GM12878 (cell line): ENCODE measurements at regions not wholly inside any gene's neighbourhood (a gene's known extent, or its start where the extent isn't known, plus 50 kb on each side); places are given as distances from the start of the nearest gene placed in this dataset.

Source experiments
- ATAC-seq: fragments of 200-7000 bp; cut with Tn5 transposase; 3 replicates; pipeline ENCODE4 v1.9.1; 2020; ENCODE audit warnings: mild to moderate bottlenecking, moderate library complexity
- BruUV-seq: library from RNA; stranded (reverse); fragments of 400-500 nt; replicated peaks from 2 replicates; lab custom pipeline; 2021; lab: Mats Ljungman, UMichigan
- CTCF ChIA-PET: fragments of 300-600 bp; sonication (Branson Sonifier 250); formaldehyde crosslinking; extraction: SDS; loops from one replicate; lab custom pipeline; 2021; ENCODE audit warnings: inconsistent platforms; lab: Yijun Ruan, JAX
- POLR2A ChIA-PET: fragments of 350-600 bp; formaldehyde crosslinking; extraction: SDS; loops from one replicate; lab custom pipeline; 2021; ENCODE audit warnings: inconsistent platforms; lab: Charles Lee
- RAD21 ChIA-PET: fragments of 300-600 bp; sonication (Branson Sonifier 250); formaldehyde crosslinking; loops from one replicate; lab custom pipeline; 2023; ENCODE audit warnings: antibody characterized with exemption; ENCODE audit not compliant: unreplicated experiment; lab: Charles Lee
- SMC1A ChIA-PET: fragments of 300-600 bp; sonication (Branson Sonifier 250); formaldehyde crosslinking; loops from one replicate; lab custom pipeline; 2023; ENCODE audit not compliant: unreplicated experiment, uncharacterized antibody; lab: Charles Lee
- DNase-seq: peaks from one replicate; pipeline ENCODE4 v3.0.0-alpha.2; 2011; ENCODE audit warnings: low read depth, low spot score
- FAIRE-seq: peaks from 3 replicates; lab custom pipeline; 2011; peaks lifted over from hg19 to GRCh38; lab: Jason Lieb, UNC
- H2AFZ ChIP-seq: 2 replicates; pipeline ENCODE4 v1.6.0; 2011; ENCODE audit warnings: low read depth, low read length, control low read depth; ENCODE audit not compliant: control insufficient read depth
- H3K27ac ChIP-seq: 2 replicates; pipeline ENCODE4 v1.5.1; 2011; ENCODE audit warnings: control low read depth; ENCODE audit not compliant: control insufficient read depth, insufficient read depth
- H3K27me3 ChIP-seq, 2 experiments: replicated peaks in 1 of 2; 2 replicates each; pipeline versions ENCODE4 v1.6.0 to v1.6.1; 2011; ENCODE audit warnings: low read length in 1 of 2; ENCODE audit not compliant: control insufficient read depth in 2 of 2, insufficient read depth in 2 of 2
- H3K36me3 ChIP-seq, 2 experiments: 2 replicates each; pipeline ENCODE4 v1.5.1; 2011; ENCODE audit warnings: low read length in 1 of 2; ENCODE audit not compliant: control insufficient read depth in 2 of 2, insufficient read depth in 2 of 2
- H3K4me1 ChIP-seq: 2 replicates; pipeline ENCODE4 v1.6.1; 2011; ENCODE audit warnings: mild to moderate bottlenecking, low read length, moderate library complexity, mixed read lengths; ENCODE audit not compliant: control insufficient read depth, insufficient read depth
- H3K4me2 ChIP-seq: 2 replicates; pipeline ENCODE4 v1.6.0; 2011; ENCODE audit warnings: control low read depth; ENCODE audit not compliant: control insufficient read depth, insufficient read depth
- H3K4me3 ChIP-seq: fragments of 200-600 bp; sonication (generic); 2 replicates; pipeline ENCODE4 v1.5.1; 2016
- H3K79me2 ChIP-seq: 2 replicates; pipeline ENCODE4 v1.6.0; 2011; ENCODE audit warnings: low read length; ENCODE audit not compliant: control insufficient read depth, insufficient read depth
- H3K9ac ChIP-seq: 2 replicates; pipeline ENCODE4 v1.8.0; 2011; ENCODE audit warnings: low read length, control low read depth, mixed read lengths; ENCODE audit not compliant: control insufficient read depth, insufficient read depth
- H3K9me3 ChIP-seq: replicated peaks from 3 replicates; pipeline ENCODE4 v1.5.1; 2011; ENCODE audit warnings: mild to moderate bottlenecking, low read length; ENCODE audit not compliant: control insufficient read depth, insufficient read depth
- H4K20me1 ChIP-seq: 2 replicates; pipeline ENCODE4 v1.6.0; 2011; ENCODE audit not compliant: control insufficient read depth, insufficient read depth
- BRCA1 ChIP-seq: IDR thresholded peaks from 2 replicates; pipeline ENCODE4 v1.6.1; 2011; ENCODE audit warnings: low read depth, low read length, improper control_type of control experiment
- FOXK2 ChIP-seq: fragments of 450-650 bp; IDR thresholded peaks from 2 replicates; pipeline ENCODE4 v1.6.1; 2017; ENCODE audit warnings: mild to moderate bottlenecking, moderate library complexity
- IKZF1 ChIP-seq: fragments of 450-650 bp; conservative IDR thresholded peaks from 2 replicates; pipeline ENCODE4 v1.6.1; 2017; ENCODE audit warnings: antibody characterized with exemption, mild to moderate bottlenecking
- IKZF2 ChIP-seq, 2 experiments: fragments of 450-650 bp; IDR thresholded peaks; 2 replicates each; pipeline ENCODE4 v1.6.1; 2017; ENCODE audit warnings: mild to moderate bottlenecking in 2 of 2, moderate library complexity in 2 of 2
- MEF2B ChIP-seq: fragments of 450-650 bp; IDR thresholded peaks from 2 replicates; pipeline ENCODE4 v1.6.1; 2018; ENCODE audit warnings: mild to moderate bottlenecking, moderate library complexity; ENCODE audit not compliant: partially characterized antibody, poor library complexity, severe bottlenecking
- MTA3 ChIP-seq: IDR thresholded peaks from 2 replicates; pipeline ENCODE4 v1.6.1; 2012; ENCODE audit warnings: low read length, inconsistent platforms, borderline replicate concordance
- MYB ChIP-seq: fragments of 150-350 bp; IDR thresholded peaks from 2 replicates; pipeline ENCODE4 v1.6.1; 2014; ENCODE audit warnings: mild to moderate bottlenecking, low read depth, low read length, borderline replicate concordance
- NBN ChIP-seq: fragments of 450-650 bp; IDR thresholded peaks from 2 replicates; pipeline ENCODE4 v1.6.1; 2016
- NR2F1 ChIP-seq: fragments of 450-650 bp; conservative IDR thresholded peaks from 2 replicates; pipeline ENCODE4 v1.6.1; 2017; ENCODE audit warnings: mild to moderate bottlenecking
- PAX5 ChIP-seq: IDR thresholded peaks from 2 replicates; pipeline ENCODE4 v1.6.1; 2011; ENCODE audit warnings: low read depth, low read length, borderline replicate concordance
- RFX5 ChIP-seq: IDR thresholded peaks from 2 replicates; pipeline ENCODE4 v1.6.1; 2011; ENCODE audit warnings: low read depth, low read length, improper control_type of control experiment
- YY1 ChIP-seq: IDR thresholded peaks from 2 replicates; pipeline ENCODE4 v1.6.1; 2011; ENCODE audit warnings: low read depth, mild to moderate bottlenecking, low read length
- ZBED1 ChIP-seq: IDR thresholded peaks from 2 replicates; pipeline ENCODE4 v1.6.1; 2016; ENCODE audit warnings: borderline replicate concordance
- WGBS: methylation state at CpG from one replicate; pipeline ENCODE4 v1.1.6; 2016; ENCODE audit warnings: low lambda C conversion rate; ENCODE audit not compliant: insufficient replicate concordance, insufficient coverage; ENCODE audit errors: missing lambda C conversion rate; 5-methylcytosine and 5-hydroxymethylcytosine counted together
- in situ Hi-C: fragments of 300-500 bp; cut with MboI; formaldehyde crosslinking; loops from 9 replicates; pipeline ENCODE4 v1.14.3; 2018; ENCODE audit warnings: mixed read lengths
- intact Hi-C: fragments of 100-400 bp; cut with micrococcal nuclease; formaldehyde crosslinking; loops from one replicate; pipeline ENCODE4 v1.14.2; 2022; ENCODE audit not compliant: unreplicated experiment
- TF ChIP-seq, protein P1 (sequence below): fragments of 450-650 bp; formaldehyde crosslinking; IDR thresholded peaks from 2 replicates; pipeline ENCODE4 v1.5.0; 2022; ENCODE audit warnings: mild to moderate bottlenecking, missing genetic modification characterization
- TF ChIP-seq, protein P2 (sequence below): fragments of 450-650 bp; IDR thresholded peaks from 2 replicates; pipeline ENCODE4 v1.6.1; 2017; ENCODE audit warnings: antibody characterized with exemption, mild to moderate bottlenecking, moderate library complexity

DNA sequence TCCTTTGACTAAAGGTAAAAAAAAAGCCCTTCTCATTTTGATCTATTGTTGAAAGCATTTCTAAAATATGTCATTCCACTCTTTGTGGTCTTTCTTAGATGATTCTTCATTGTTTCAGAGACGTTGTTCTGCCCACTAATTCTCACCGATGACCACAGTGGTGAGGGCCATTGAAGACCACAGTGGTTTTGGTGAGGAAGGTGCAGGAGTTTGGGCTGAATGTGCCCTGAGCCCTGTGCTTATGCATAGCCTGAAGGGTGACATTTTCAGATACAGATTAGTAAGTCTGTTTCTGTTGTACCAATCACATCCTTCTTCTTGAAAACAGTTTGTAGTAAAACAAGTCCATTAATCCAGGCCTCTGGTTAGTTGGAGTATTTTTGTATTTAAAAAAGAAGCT is 251.3 kb upstream of the ATP5MC3 start:
- H3K36me3 ChIP-seq: no peaks in the 10 kb centered on the region
- no peak overlapping the region for H3K9ac ChIP-seq
- no peaks in the 10 kb centered on the region for H3K79me2 ChIP-seq
- in situ Hi-C loops: no loop called here
- ATAC-seq: peak; percentile 39; the same call in 2 of the 3 replicates
- ChIA-PET RAD21 (no interaction called here), POLR2A (no interaction called here), SMC1A (interaction anchor here (1.1 kb wide), 1 partner anchor 8 kb away, joined by 3 read pairs; no protein-coding TSS in a partner anchor), CTCF (no interaction called here)
- no peak overlapping the region for H3K4me2 ChIP-seq
- no peak for FAIRE-seq
- 18% methylated on average over 2 of the region's 2 CpGs for WGBS
- no peaks in the 10 kb centered on the region for H3K4me1 ChIP-seq
- H3K27ac ChIP-seq: no peak overlapping the region
- intact Hi-C loops: no loop called here
- no peak overlapping the region for H2AFZ ChIP-seq
- no peak overlapping the region for H3K4me3 ChIP-seq
- no peaks in the 10 kb centered on the region for H4K20me1 ChIP-seq
- no peak for DNase-seq
- TF ChIP-seq NBN: no peak
- TF ChIP-seq PAX5: no peak
- TF ChIP-seq NR2F1: no peak
- no peak for TF ChIP-seq MYB
- no peak for TF ChIP-seq MEF2B
- no peak for TF ChIP-seq BRCA1
- no peak for TF ChIP-seq MTA3
- TF ChIP-seq ZBED1: no peak
- no peak for TF ChIP-seq IKZF2 (IDR thresholded peaks at IDR 0.05)
- no peak for TF ChIP-seq RFX5
- TF ChIP-seq, all 136 proteins: peak for 0
- H3K27me3 ChIP-seq: no peaks in the 10 kb centered on the region
- no TSS peak for BruUV-seq
- no peaks in the 10 kb centered on the region for H3K9me3 ChIP-seq

GRCh38 chr2:175432021-175432420 is 250.5 kb upstream of the ATP5MC3 start:
- H2AFZ ChIP-seq: no peak overlapping the region
- FAIRE-seq (no peak), ATAC-seq (no peak), DNase-seq (no peak)
- ChIA-PET POLR2A (no interaction called here), RAD21 (no interaction called here), SMC1A (interaction anchor here (1.1 to 1.2 kb wide), 2 partner anchors 8 to 10 kb away, joined by 3 to 4 read pairs; no protein-coding TSS in a partner anchor), CTCF (interaction anchor here (0.9 to 1.0 kb wide), 2 partner anchors 16 to 19 kb away, joined by 3 to 5 read pairs; no protein-coding TSS in a partner anchor)
- H3K27ac ChIP-seq: no peak overlapping the region
- H4K20me1 ChIP-seq: no peaks in the 10 kb centered on the region
- no peaks in the 10 kb centered on the region for H3K36me3 ChIP-seq
- H3K79me2 ChIP-seq: no peaks in the 10 kb centered on the region
- no peaks in the 10 kb centered on the region for H3K27me3 ChIP-seq
- no peak overlapping the region for H3K9ac ChIP-seq
- WGBS: 39% methylated on average over 5 of the region's 5 CpGs
- no peaks in the 10 kb centered on the region for H3K9me3 ChIP-seq
- no peaks in the 10 kb centered on the region for H3K4me1 ChIP-seq
- intact Hi-C loops (no loop called here), in situ Hi-C loops (no loop called here)
- no peak overlapping the region for H3K4me3 ChIP-seq
- H3K4me2 ChIP-seq: no peak overlapping the region
- BruUV-seq: no TSS peak
- TF ChIP-seq, protein P1, sequence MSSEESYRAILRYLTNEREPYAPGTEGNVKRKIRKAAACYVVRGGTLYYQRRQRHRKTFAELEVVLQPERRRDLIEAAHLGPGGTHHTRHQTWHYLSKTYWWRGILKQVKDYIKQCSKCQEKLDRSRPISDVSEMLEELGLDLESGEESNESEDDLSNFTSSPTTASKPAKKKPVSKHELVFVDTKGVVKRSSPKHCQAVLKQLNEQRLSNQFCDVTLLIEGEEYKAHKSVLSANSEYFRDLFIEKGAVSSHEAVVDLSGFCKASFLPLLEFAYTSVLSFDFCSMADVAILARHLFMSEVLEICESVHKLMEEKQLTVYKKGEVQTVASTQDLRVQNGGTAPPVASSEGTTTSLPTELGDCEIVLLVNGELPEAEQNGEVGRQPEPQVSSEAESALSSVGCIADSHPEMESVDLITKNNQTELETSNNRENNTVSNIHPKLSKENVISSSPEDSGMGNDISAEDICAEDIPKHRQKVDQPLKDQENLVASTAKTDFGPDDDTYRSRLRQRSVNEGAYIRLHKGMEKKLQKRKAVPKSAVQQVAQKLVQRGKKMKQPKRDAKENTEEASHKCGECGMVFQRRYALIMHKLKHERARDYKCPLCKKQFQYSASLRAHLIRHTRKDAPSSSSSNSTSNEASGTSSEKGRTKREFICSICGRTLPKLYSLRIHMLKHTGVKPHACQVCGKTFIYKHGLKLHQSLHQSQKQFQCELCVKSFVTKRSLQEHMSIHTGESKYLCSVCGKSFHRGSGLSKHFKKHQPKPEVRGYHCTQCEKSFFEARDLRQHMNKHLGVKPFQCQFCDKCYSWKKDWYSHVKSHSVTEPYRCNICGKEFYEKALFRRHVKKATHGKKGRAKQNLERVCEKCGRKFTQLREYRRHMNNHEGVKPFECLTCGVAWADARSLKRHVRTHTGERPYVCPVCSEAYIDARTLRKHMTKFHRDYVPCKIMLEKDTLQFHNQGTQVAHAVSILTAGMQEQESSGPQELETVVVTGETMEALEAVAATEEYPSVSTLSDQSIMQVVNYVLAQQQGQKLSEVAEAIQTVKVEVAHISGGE: no peak
- TF ChIP-seq, protein P2, sequence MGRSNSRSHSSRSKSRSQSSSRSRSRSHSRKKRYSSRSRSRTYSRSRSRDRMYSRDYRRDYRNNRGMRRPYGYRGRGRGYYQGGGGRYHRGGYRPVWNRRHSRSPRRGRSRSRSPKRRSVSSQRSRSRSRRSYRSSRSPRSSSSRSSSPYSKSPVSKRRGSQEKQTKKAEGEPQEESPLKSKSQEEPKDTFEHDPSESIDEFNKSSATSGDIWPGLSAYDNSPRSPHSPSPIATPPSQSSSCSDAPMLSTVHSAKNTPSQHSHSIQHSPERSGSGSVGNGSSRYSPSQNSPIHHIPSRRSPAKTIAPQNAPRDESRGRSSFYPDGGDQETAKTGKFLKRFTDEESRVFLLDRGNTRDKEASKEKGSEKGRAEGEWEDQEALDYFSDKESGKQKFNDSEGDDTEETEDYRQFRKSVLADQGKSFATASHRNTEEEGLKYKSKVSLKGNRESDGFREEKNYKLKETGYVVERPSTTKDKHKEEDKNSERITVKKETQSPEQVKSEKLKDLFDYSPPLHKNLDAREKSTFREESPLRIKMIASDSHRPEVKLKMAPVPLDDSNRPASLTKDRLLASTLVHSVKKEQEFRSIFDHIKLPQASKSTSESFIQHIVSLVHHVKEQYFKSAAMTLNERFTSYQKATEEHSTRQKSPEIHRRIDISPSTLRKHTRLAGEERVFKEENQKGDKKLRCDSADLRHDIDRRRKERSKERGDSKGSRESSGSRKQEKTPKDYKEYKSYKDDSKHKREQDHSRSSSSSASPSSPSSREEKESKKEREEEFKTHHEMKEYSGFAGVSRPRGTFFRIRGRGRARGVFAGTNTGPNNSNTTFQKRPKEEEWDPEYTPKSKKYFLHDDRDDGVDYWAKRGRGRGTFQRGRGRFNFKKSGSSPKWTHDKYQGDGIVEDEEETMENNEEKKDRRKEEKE: no peak
- no peak for TF ChIP-seq IKZF1
- TF ChIP-seq NR2F1: no peak
- TF ChIP-seq MTA3: no peak
- TF ChIP-seq FOXK2: no peak
- no peak for TF ChIP-seq YY1
